Activated naive CD4-positive, alpha-beta T cell treated with anti-CD3 and anti-CD28 coated beads, Interleukin-2, amount 50 U/mL, for 24 hours (primary cell): ENCODE measurements at regions not wholly inside any gene's neighbourhood (a gene's known extent, or its start where the extent isn't known, plus 50 kb on each side); places are given as distances from the start of the nearest gene placed in this dataset.

Source experiments
- H3K27ac Mint-ChIP-seq: one replicate; pipeline ENCODE4 v1.8.0; 2021; ENCODE audit warnings: mild to moderate bottlenecking, mixed read lengths
- H3K27me3 Mint-ChIP-seq: one replicate; pipeline ENCODE4 v1.8.0; 2021; ENCODE audit warnings: mixed read lengths
- H3K36me3 Mint-ChIP-seq: one replicate; pipeline ENCODE4 v1.8.0; 2021; ENCODE audit warnings: mixed read lengths
- H3K4me1 Mint-ChIP-seq: one replicate; pipeline ENCODE4 v1.8.0; 2021; ENCODE audit warnings: mixed read lengths
- H3K4me3 Mint-ChIP-seq: one replicate; pipeline ENCODE4 v1.8.0; 2021; ENCODE audit warnings: mild to moderate bottlenecking, mixed read lengths
- H3K9me3 Mint-ChIP-seq: one replicate; pipeline ENCODE4 v1.8.0; 2021; ENCODE audit warnings: mixed read lengths

DNA sequence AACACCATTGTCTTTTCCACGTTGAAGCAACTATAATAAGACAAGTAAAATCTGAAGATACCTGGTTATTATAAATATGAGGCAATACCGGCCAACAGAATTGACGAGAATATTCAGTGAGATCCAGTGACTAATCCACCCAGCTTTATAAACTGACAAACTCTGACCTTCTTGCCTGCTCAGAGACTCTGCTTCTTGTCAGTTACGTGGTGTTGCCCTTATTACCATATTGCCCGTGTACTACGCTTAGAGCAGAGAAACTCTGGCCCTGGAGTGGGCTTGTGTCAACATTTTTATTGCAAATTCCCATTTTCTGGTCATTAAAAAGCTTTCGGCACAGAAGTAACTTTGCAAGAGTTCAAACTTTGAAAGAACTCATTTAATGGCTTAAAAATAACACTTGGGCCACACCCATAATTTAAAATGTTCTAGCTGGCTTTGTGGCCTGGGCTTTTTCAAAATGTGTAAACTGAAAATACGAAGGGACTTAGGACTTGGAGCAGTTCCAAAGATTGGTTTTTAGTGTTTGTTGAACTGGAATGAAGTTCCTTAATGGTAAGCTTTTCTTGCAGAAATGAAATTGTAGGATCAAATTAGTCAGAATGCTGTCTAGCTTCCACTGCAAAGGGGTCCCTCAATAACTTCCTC, 266.2 kb downstream of the LMO4 start:
- no peak overlapping the region for H3K27ac Mint-ChIP-seq
- no peaks in the 10 kb centered on the region for H3K9me3 Mint-ChIP-seq
- H3K27me3 Mint-ChIP-seq = peaks cover 1% of the 10 kb centered on the region
- H3K36me3 Mint-ChIP-seq = no peaks in the 10 kb centered on the region
- no peak overlapping the region for H3K4me3 Mint-ChIP-seq
- no peaks in the 10 kb centered on the region for H3K4me1 Mint-ChIP-seq

DNA sequence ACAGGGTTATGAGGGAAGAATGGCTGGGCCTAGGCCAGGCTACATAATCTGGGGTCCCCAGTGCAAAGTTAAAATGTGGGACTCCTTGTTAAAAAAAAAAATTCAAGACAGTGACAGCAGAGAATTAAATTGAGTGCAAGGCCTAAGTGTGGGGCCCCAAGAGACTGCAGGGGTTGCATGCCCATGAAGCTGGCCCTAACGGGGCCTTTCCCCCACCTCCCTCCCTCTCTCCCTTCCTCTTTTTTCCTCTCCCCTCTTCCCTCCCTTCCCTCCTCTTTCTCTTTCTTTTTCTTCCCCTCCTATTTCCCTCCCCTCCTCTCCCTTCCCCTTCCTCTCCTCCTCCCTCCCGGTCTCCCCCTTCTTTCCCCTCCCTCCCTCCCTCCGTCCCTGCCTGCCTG, 266.7 kb downstream of the LMO4 start:
- Mint-ChIP-seq H3K27ac (no peak overlapping the region), H3K9me3 (no peaks in the 10 kb centered on the region), H3K27me3 (peaks cover 1% of the 10 kb centered on the region), H3K4me3 (no peak overlapping the region), H3K36me3 (no peaks in the 10 kb centered on the region), H3K4me1 (no peaks in the 10 kb centered on the region)

DNA sequence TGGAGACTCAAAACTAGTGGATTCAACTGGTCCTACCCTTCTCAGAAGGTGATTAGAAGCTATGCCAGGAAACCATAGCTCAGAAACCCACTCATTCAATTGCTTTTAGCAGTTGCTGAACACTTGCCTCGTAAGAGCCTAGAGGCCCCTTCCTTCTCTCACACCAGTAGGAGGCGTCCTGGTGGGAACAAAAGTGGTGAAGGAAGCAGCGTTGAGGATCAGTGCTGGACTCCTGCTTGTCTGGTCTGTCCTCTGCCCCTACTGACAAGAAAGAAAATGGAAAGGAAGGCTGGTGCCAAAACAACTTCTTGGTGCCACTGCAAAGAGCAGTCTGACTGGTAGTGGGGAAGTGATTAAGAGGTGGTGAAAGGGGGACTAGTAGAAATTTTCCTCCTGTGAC, 269.7 kb downstream of the LMO4 start:
- no peaks in the 10 kb centered on the region for H3K4me1 Mint-ChIP-seq
- H3K4me3 Mint-ChIP-seq = no peak overlapping the region
- H3K9me3 Mint-ChIP-seq = no peaks in the 10 kb centered on the region
- no peak overlapping the region for H3K27ac Mint-ChIP-seq
- H3K27me3 Mint-ChIP-seq = no peaks in the 10 kb centered on the region
- no peaks in the 10 kb centered on the region for H3K36me3 Mint-ChIP-seq

- no peak overlapping the region for H3K4me3 Mint-ChIP-seq
- H3K27me3 Mint-ChIP-seq = no peaks in the 10 kb centered on the region
- no peaks in the 10 kb centered on the region for H3K9me3 Mint-ChIP-seq
- no peaks in the 10 kb centered on the region for H3K4me1 Mint-ChIP-seq
- H3K27ac Mint-ChIP-seq = no peak overlapping the region
- H3K36me3 Mint-ChIP-seq = no peaks in the 10 kb centered on the region
These were observed 270.9 kb downstream of the LMO4 start for GRCh38 chr1:87599569-87599968.

GRCh38 chr1:87600055-87600850, 271.6 kb downstream of the LMO4 start:
- H3K27ac Mint-ChIP-seq = no peak overlapping the region
- H3K4me3 Mint-ChIP-seq = no peak overlapping the region
- peaks cover under 1% of the 10 kb centered on the region for H3K27me3 Mint-ChIP-seq
- no peaks in the 10 kb centered on the region for H3K9me3 Mint-ChIP-seq
- no peaks in the 10 kb centered on the region for H3K4me1 Mint-ChIP-seq
- no peaks in the 10 kb centered on the region for H3K36me3 Mint-ChIP-seq

DNA sequence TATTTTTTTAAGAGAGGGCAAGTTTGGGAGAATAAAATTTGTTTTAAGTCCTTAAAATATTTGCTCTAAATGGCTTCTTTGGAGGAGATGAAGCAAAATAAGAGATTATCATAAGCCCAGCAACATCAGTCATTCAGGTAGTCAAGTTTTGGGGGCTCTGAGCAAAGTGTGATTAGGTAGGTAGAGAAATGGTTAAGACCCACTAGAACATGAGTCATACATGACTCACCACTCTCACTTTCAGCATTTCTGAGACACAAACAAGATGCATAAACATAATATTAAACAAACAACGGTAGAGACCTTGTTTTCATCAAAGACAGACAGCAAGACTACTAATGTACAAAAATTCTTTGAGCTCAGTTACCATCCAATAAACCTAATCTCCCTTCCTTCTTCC, 272.2 kb downstream of the LMO4 start:
- H3K36me3 Mint-ChIP-seq = no peaks in the 10 kb centered on the region

GRCh38 chr1:87603626-87604025, 274.9 kb downstream of the LMO4 start:
- no peaks in the 10 kb centered on the region for H3K4me1 Mint-ChIP-seq
- H3K4me3 Mint-ChIP-seq = no peak overlapping the region
- H3K36me3 Mint-ChIP-seq = no peaks in the 10 kb centered on the region
- peaks cover 3% of the 10 kb centered on the region for H3K27me3 Mint-ChIP-seq
- H3K27ac Mint-ChIP-seq = no peak overlapping the region
- no peaks in the 10 kb centered on the region for H3K9me3 Mint-ChIP-seq

More for the DNA sequence above, 272.2 kb downstream of the LMO4 start:
- H3K27me3 Mint-ChIP-seq = peaks cover 3% of the 10 kb centered on the region
- no peak overlapping the region for H3K27ac Mint-ChIP-seq
- H3K4me3 Mint-ChIP-seq = no peak overlapping the region
- H3K9me3 Mint-ChIP-seq = no peaks in the 10 kb centered on the region
- no peaks in the 10 kb centered on the region for H3K4me1 Mint-ChIP-seq

DNA sequence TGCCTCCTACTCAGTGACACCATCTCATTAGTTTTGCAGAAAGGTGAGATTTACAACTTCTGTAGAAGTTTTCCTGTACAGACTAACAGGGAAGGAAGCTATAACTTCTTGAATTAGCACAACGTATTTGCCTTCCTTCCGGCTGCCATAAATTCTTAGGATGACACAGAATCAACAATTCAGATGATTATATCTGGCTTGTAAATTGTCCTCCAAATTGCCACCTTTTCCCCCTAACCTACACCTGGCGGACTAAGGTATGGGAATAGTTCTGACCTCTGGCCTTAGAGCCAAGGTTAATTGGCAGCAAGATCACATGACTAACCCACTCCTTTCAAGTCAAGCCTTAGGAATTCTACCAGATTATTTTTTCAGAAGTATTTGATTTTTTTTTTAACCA, 284.3 kb downstream of the LMO4 start:
- Mint-ChIP-seq H3K27ac (no peak overlapping the region), H3K9me3 (no peaks in the 10 kb centered on the region), H3K36me3 (no peaks in the 10 kb centered on the region), H3K27me3 (peaks cover 1% of the 10 kb centered on the region), H3K4me3 (no peak overlapping the region), H3K4me1 (no peaks in the 10 kb centered on the region)

DNA sequence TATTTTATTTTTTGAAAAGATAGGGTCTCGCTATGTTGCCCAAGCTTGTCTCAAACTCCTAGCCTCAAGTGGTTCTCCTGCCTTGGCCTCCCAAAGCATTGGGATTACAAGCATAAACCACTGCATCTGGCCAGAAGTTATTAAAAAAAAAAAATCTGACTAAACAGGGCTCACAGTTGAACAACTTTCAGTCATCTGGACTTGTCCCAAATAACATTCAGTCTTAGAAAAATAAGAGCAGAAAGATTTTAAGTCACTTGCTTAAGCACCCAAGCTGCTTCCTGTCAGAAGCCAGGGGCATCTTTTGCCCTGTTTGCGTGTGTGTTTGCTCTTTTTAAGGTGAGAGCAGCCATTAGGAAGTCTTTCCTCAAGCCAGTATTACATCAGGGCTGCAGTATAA, 286.8 kb downstream of the LMO4 start:
- no peaks in the 10 kb centered on the region for H3K36me3 Mint-ChIP-seq
- no peaks in the 10 kb centered on the region for H3K4me1 Mint-ChIP-seq
- H3K4me3 Mint-ChIP-seq = no peak overlapping the region
- H3K27ac Mint-ChIP-seq = no peak overlapping the region
- H3K27me3 Mint-ChIP-seq = peaks cover 2% of the 10 kb centered on the region
- H3K9me3 Mint-ChIP-seq = peaks cover 6% of the 10 kb centered on the region

GRCh38 chr1:87615901-87616300, 287.2 kb downstream of the LMO4 start:
- H3K27ac Mint-ChIP-seq = no peak overlapping the region
- H3K9me3 Mint-ChIP-seq = peaks cover 6% of the 10 kb centered on the region
- peaks cover 2% of the 10 kb centered on the region for H3K27me3 Mint-ChIP-seq
- no peaks in the 10 kb centered on the region for H3K36me3 Mint-ChIP-seq
- no peaks in the 10 kb centered on the region for H3K4me1 Mint-ChIP-seq
- H3K4me3 Mint-ChIP-seq = no peak overlapping the region

DNA sequence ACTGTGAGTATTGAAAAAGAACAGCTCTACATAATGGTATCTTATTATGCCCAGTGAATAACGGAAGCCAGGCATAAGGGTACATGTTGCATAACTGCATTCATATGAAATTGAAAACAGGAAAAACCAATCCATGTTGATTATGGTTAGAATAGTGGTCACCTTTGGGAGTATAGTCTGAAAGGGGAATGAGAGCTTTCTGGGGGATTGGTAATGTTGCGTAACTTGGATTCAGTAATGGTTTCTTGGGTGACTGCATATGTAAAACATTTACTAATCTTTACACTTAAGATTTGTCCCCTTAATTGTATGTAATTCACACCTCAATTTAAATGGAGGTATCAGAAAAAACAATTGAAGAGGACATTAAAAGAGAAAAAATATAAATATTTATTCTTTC, 292.1 kb downstream of the LMO4 start:
- H3K4me1 Mint-ChIP-seq = no peaks in the 10 kb centered on the region
- H3K9me3 Mint-ChIP-seq = peaks cover 6% of the 10 kb centered on the region
- H3K27me3 Mint-ChIP-seq = peaks cover 7% of the 10 kb centered on the region
- no peak overlapping the region for H3K27ac Mint-ChIP-seq
- no peak overlapping the region for H3K4me3 Mint-ChIP-seq
- H3K36me3 Mint-ChIP-seq = no peaks in the 10 kb centered on the region

DNA sequence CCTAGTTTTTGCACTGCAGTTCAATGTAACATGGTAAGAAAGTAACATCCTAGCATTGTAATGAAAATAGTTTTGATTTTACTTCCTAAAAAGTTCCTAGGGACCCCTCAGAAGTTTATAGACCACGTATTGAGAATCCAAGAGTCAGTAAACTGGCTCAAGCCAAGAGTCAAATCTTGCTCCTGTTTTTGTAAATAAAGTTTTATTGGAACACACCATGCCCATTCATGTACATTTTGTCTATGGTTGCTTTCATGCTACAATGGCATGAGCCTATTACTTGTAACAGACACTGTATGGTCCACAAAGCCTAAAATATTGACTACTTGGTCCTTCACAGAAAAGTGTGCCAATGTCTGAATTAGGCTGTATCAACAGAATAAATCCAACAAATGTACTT, 301.0 kb downstream of the LMO4 start:
- H3K27ac Mint-ChIP-seq = no peak overlapping the region
- H3K9me3 Mint-ChIP-seq = no peaks in the 10 kb centered on the region
- H3K36me3 Mint-ChIP-seq = no peaks in the 10 kb centered on the region
- H3K4me1 Mint-ChIP-seq = no peaks in the 10 kb centered on the region
- no peaks in the 10 kb centered on the region for H3K27me3 Mint-ChIP-seq
- no peak overlapping the region for H3K4me3 Mint-ChIP-seq

- Mint-ChIP-seq H3K27me3 (no peaks in the 10 kb centered on the region), H3K27ac (no peak overlapping the region), H3K4me3 (no peak overlapping the region), H3K36me3 (no peaks in the 10 kb centered on the region), H3K4me1 (no peaks in the 10 kb centered on the region), H3K9me3 (no peaks in the 10 kb centered on the region)
These were observed 303.6 kb downstream of the LMO4 start for GRCh38 chr1:87632232-87632631.

- Mint-ChIP-seq H3K36me3 (no peaks in the 10 kb centered on the region), H3K4me1 (no peaks in the 10 kb centered on the region), H3K4me3 (no peak overlapping the region), H3K27ac (no peak overlapping the region), H3K9me3 (no peaks in the 10 kb centered on the region), H3K27me3 (no peaks in the 10 kb centered on the region)
These were observed 307.7 kb downstream of the LMO4 start for GRCh38 chr1:87636198-87636892.

DNA sequence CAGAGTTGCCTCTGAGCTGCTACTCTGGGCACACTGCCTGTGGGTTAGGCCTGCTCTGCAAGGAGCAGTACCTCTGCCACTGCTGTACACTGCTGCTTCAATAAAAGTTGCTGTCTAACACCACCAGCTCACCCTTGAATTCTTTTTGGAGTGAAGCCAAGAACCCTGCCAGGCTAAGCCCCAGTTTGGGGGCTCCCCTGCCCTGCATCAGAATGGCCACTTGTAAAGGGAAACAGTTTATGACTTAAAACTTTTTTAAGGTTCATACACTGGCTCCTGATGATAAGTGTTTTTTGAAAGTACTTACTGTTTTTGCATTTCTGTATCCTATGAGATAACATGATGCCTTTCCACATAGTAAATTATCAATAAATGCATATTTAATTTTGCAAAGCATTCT, 310.0 kb downstream of the LMO4 start:
- H3K4me1 Mint-ChIP-seq = no peaks in the 10 kb centered on the region
- H3K36me3 Mint-ChIP-seq = no peaks in the 10 kb centered on the region
- no peak overlapping the region for H3K4me3 Mint-ChIP-seq
- H3K27ac Mint-ChIP-seq = no peak overlapping the region
- no peaks in the 10 kb centered on the region for H3K9me3 Mint-ChIP-seq
- no peaks in the 10 kb centered on the region for H3K27me3 Mint-ChIP-seq

GRCh38 chr1:87641996-87642395, 313.3 kb downstream of the LMO4 start:
- Mint-ChIP-seq H3K4me1 (no peaks in the 10 kb centered on the region), H3K9me3 (no peaks in the 10 kb centered on the region), H3K36me3 (no peaks in the 10 kb centered on the region), H3K4me3 (no peak overlapping the region), H3K27me3 (no peaks in the 10 kb centered on the region), H3K27ac (no peak overlapping the region)
